PC-3 (cell line): ENCODE measurements at regions not wholly inside any gene's neighbourhood (a gene's known extent, or its start where the extent isn't known, plus 50 kb on each side); places are given as distances from the start of the nearest gene placed in this dataset.

Experiments used
- ATAC-seq: fragments of 200-7000 bp; cut with Tn5 transposase; 2 replicates; pipeline ENCODE4 v1.9.1; 2020; ENCODE audit warnings: mild to moderate bottlenecking, moderate library complexity
- BruUV-seq: library from RNA; stranded (reverse); fragments of 400-500 nt; replicated peaks from 2 replicates; lab custom pipeline; 2021; lab: Mats Ljungman, UMichigan
- CTCF ChIA-PET: fragments of 300-600 bp; sonication (Branson Sonifier 250); formaldehyde crosslinking; loops from one replicate; lab custom pipeline; 2022; ENCODE audit warnings: antibody characterized with exemption; lab: Charles Lee
- POLR2A ChIA-PET: fragments of 300-600 bp; sonication (Branson Sonifier 250); formaldehyde crosslinking; loops from one replicate; lab custom pipeline; 2022; ENCODE audit warnings: antibody characterized with exemption; ENCODE audit not compliant: unreplicated experiment; lab: Charles Lee
- DNase-seq: peaks from one replicate; pipeline ENCODE4 v3.0.0-alpha.2; 2015
- H2AFZ ChIP-seq: fragments of 300-600 bp; sonication (generic); 2 replicates; pipeline ENCODE4 v1.6.0; 2016; ENCODE audit warnings: antibody characterized with exemption, low read length
- H3F3A ChIP-seq: fragments of 300-600 bp; sonication (generic); one replicate; pipeline ENCODE4 v1.6.0; 2017; ENCODE audit warnings: antibody characterized with exemption, low read length, control low read depth, mild to moderate bottlenecking; ENCODE audit not compliant: unreplicated experiment
- H3K27ac ChIP-seq: fragments of 300-600 bp; sonication (generic); 2 replicates; pipeline ENCODE4 v1.5.1; 2016; ENCODE audit warnings: mild to moderate bottlenecking, low read length
- H3K27me3 ChIP-seq: fragments of 300-600 bp; sonication (generic); 2 replicates; pipeline ENCODE4 v1.6.1; 2016; ENCODE audit warnings: low read length, mixed read lengths
- H3K36me3 ChIP-seq: fragments of 300-600 bp; sonication (generic); 2 replicates; pipeline ENCODE4 v1.6.1; 2016; ENCODE audit warnings: low read depth, mixed run types, low read length, mixed read lengths
- H3K4me1 ChIP-seq: fragments of 300-600 bp; sonication (generic); 2 replicates; pipeline ENCODE4 v1.5.1; 2016; ENCODE audit warnings: low read length; ENCODE audit not compliant: insufficient read depth
- H3K4me2 ChIP-seq: fragments of 300-600 bp; sonication (generic); 2 replicates; pipeline ENCODE4 v1.6.0; 2016; ENCODE audit warnings: low read length
- H3K4me3 ChIP-seq: fragments of 300-600 bp; sonication (generic); 2 replicates; pipeline ENCODE4 v1.5.1; 2016; ENCODE audit warnings: mild to moderate bottlenecking, low read length, mixed read lengths
- H3K79me2 ChIP-seq: fragments of 300-600 bp; sonication (generic); 2 replicates; pipeline ENCODE4 v1.6.1; 2017; ENCODE audit warnings: low read length, mixed read lengths
- H3K9ac ChIP-seq: fragments of 300-600 bp; sonication (generic); 2 replicates; pipeline ENCODE4 v1.6.0; 2016; ENCODE audit warnings: mild to moderate bottlenecking, low read length
- H3K9me2 ChIP-seq: fragments of 300-600 bp; sonication (generic); replicated peaks from 2 replicates; pipeline ENCODE4 v1.6.1; 2016; ENCODE audit warnings: mixed run types, low read length, mixed read lengths
- H3K9me3 ChIP-seq: fragments of 300-600 bp; sonication (generic); 2 replicates; pipeline ENCODE4 v1.6.1; 2016; ENCODE audit warnings: low read length, mixed read lengths
- H4K20me1 ChIP-seq: fragments of 300-600 bp; sonication (generic); 2 replicates; pipeline ENCODE4 v1.6.1; 2016; ENCODE audit warnings: low read length, mixed read lengths
- EZH2 ChIP-seq: fragments of 300-600 bp; sonication (generic); IDR thresholded peaks from one replicate; pipeline ENCODE4 v1.6.1; 2017; ENCODE audit warnings: antibody characterized with exemption, mild to moderate bottlenecking, low read length; ENCODE audit not compliant: unreplicated experiment
- EZH2phosphoT487 ChIP-seq: fragments of 300-600 bp; sonication (generic); IDR thresholded peaks from 2 replicates; pipeline ENCODE4 v1.6.1; 2018; ENCODE audit warnings: mild to moderate bottlenecking, antibody characterized with exemption, low read length, borderline replicate concordance
- intact Hi-C: fragments of 100-400 bp; cut with micrococcal nuclease; formaldehyde crosslinking; loops from 2 replicates; pipeline ENCODE4 v1.9.0; 2023
- TF ChIP-seq, protein P1 (sequence below): fragments of 300-600 bp; sonication (generic); conservative IDR thresholded peaks from 2 replicates; pipeline ENCODE4 v1.5.1; 2017; ENCODE audit warnings: antibody characterized with exemption, low read depth, mild to moderate bottlenecking, low read length

DNA sequence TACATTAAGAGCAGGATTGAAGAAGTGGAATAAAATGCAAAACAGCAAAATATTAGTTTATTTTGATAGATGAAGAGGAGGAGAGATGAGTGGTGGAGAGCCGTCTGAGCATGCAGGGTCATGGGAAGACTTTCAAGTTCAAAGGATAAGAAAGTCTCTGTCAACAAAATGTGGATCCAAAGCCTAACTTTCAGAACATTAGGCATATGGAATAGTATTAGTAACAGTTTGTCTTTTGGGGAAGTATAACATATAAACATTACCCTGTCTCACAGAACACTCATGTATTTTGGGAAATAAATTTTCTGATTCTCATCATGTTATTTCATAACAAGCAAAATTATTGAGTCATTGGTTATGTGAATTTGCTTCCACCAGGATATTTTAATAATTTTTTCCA lies 104.3 kb upstream of the CEP126 start:
- Histone ChIP-seq H3K4me2 (no peak overlapping the region), H3K4me3 (no peak overlapping the region), H3F3A (no peaks in the 10 kb centered on the region), H3K4me1 (peaks cover 11% of the 10 kb centered on the region), H3K9ac (no peak overlapping the region), H3K27ac (no peak overlapping the region), H3K36me3 (no peaks in the 10 kb centered on the region), H3K9me3 (no peaks in the 10 kb centered on the region), H3K79me2 (no peaks in the 10 kb centered on the region), H2AFZ (no peak overlapping the region), H4K20me1 (no peaks in the 10 kb centered on the region), H3K27me3 (no peaks in the 10 kb centered on the region), H3K9me2 (no peaks in the 10 kb centered on the region)
- ATAC-seq: no peak
- BruUV-seq: no TSS peak
- POLR2A ChIA-PET: no interaction called here
- intact Hi-C loops: no loop called here
- CTCF ChIA-PET: no interaction called here
- TF ChIP-seq EZH2phosphoT487 (no peak), EZH2 (no peak)
- TF ChIP-seq, protein P1, sequence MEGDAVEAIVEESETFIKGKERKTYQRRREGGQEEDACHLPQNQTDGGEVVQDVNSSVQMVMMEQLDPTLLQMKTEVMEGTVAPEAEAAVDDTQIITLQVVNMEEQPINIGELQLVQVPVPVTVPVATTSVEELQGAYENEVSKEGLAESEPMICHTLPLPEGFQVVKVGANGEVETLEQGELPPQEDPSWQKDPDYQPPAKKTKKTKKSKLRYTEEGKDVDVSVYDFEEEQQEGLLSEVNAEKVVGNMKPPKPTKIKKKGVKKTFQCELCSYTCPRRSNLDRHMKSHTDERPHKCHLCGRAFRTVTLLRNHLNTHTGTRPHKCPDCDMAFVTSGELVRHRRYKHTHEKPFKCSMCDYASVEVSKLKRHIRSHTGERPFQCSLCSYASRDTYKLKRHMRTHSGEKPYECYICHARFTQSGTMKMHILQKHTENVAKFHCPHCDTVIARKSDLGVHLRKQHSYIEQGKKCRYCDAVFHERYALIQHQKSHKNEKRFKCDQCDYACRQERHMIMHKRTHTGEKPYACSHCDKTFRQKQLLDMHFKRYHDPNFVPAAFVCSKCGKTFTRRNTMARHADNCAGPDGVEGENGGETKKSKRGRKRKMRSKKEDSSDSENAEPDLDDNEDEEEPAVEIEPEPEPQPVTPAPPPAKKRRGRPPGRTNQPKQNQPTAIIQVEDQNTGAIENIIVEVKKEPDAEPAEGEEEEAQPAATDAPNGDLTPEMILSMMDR: no peak
- DNase-seq: no peak

- POLR2A ChIA-PET: no interaction called here
- no peak overlapping the region for H3K4me3 ChIP-seq
- H3K27me3 ChIP-seq: no peaks in the 10 kb centered on the region
- intact Hi-C loops: no loop called here
- peak overlapping the region; percentile 4; the same call in 1 of the 2 replicates for H3K4me2 ChIP-seq
- CTCF ChIA-PET: no interaction called here
- H3K36me3 ChIP-seq: no peaks in the 10 kb centered on the region
- H3K79me2 ChIP-seq: no peaks in the 10 kb centered on the region
- no peaks in the 10 kb centered on the region for H3F3A ChIP-seq
- TF ChIP-seq EZH2phosphoT487 (no peak), EZH2 (no peak)
- TF ChIP-seq, protein P1: no peak
- H3K27ac ChIP-seq: peak overlapping the region; percentile 21
- DNase-seq (peak; percentile 59), ATAC-seq (peak; percentile 73)
- H4K20me1 ChIP-seq: no peaks in the 10 kb centered on the region
- peaks cover 11% of the 10 kb centered on the region for H3K4me1 ChIP-seq
- no peak overlapping the region for H2AFZ ChIP-seq
- H3K9me3 ChIP-seq: no peaks in the 10 kb centered on the region
- BruUV-seq: no TSS peak
- no peaks in the 10 kb centered on the region for H3K9me2 ChIP-seq
- H3K9ac ChIP-seq: no peak overlapping the region
These were observed 107.3 kb upstream of the CEP126 start for GRCh38 chr11:101807531-101807930.

- no peaks in the 10 kb centered on the region for H3K9me2 ChIP-seq
- H2AFZ ChIP-seq: no peak overlapping the region
- DNase-seq: peak; percentile 36
- no peaks in the 10 kb centered on the region for H4K20me1 ChIP-seq
- no peak overlapping the region for H3K4me2 ChIP-seq
- peaks cover 17% of the 10 kb centered on the region for H3K4me1 ChIP-seq
- no peak for ATAC-seq
- H3K9ac ChIP-seq: no peak overlapping the region
- no peaks in the 10 kb centered on the region for H3K36me3 ChIP-seq
- no peaks in the 10 kb centered on the region for H3K27me3 ChIP-seq
- POLR2A ChIA-PET: interaction anchor here (0.7 kb wide), 1 partner anchor 43 kb away, joined by 5 read pairs; no protein-coding TSS in a partner anchor
- no peaks in the 10 kb centered on the region for H3K9me3 ChIP-seq
- no peaks in the 10 kb centered on the region for H3F3A ChIP-seq
- CTCF ChIA-PET: no interaction called here
- H3K79me2 ChIP-seq: no peaks in the 10 kb centered on the region
- no peak overlapping the region for H3K27ac ChIP-seq
- BruUV-seq: no TSS peak
- no peak for TF ChIP-seq EZH2
- TF ChIP-seq, protein P1: no peak
- TF ChIP-seq EZH2phosphoT487: no peak
- H3K4me3 ChIP-seq: no peak overlapping the region
- intact Hi-C loops: no loop called here
These were observed 111.2 kb upstream of the CEP126 start for GRCh38 chr11:101803651-101804050.
